ENCODE measurements at regions not wholly inside any gene's neighbourhood (a gene's known extent, or its start where the extent isn't known, plus 50 kb on each side); places are given as distances from the start of the nearest gene placed in this dataset.

DNA sequence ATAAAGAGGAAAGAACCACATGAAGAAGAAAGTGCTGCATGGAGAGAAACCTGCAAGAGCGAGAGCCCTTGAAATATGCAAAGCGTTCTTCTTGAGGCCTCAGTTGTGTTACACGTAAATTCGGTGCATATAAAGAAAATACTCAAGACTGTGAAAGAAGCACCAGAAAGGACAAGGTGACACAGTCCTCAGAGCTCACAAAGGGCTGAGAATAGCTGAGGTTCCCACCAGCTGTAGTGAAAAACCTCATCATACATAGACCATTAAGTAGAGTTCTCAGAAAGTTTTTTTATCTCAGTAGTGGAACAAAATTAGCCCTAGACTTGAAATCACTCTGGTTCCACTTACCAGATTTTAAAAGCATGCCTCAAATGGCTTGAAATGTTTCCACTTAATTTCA lies 980.7 kb upstream of the CRIM1 start:
- H3K27ac Mint-ChIP-seq: no peak overlapping the region
- Histone ChIP-seq H3K4me3 (no peak overlapping the region), H3K79me2 (ENCODE audit: low read depth) (no peaks in the 10 kb centered on the region), H3K36me3 (no peaks in the 10 kb centered on the region), H3K27ac (no peak overlapping the region), H3K9me3 (ENCODE audit: low read depth) (no peaks in the 10 kb centered on the region), H3K27me3 (no peaks in the 10 kb centered on the region), H3F3A (ENCODE audit: low read depth) (no peaks in the 10 kb centered on the region), H3K9ac (no peak overlapping the region), H3K4me2 (no peak overlapping the region), H4K20me1 (ENCODE audit: low read depth) (no peaks in the 10 kb centered on the region), H3K4me1 (no peaks in the 10 kb centered on the region), H2AFZ (replicated peaks) (no peak overlapping the region)
- TF ChIP-seq, protein P1, sequence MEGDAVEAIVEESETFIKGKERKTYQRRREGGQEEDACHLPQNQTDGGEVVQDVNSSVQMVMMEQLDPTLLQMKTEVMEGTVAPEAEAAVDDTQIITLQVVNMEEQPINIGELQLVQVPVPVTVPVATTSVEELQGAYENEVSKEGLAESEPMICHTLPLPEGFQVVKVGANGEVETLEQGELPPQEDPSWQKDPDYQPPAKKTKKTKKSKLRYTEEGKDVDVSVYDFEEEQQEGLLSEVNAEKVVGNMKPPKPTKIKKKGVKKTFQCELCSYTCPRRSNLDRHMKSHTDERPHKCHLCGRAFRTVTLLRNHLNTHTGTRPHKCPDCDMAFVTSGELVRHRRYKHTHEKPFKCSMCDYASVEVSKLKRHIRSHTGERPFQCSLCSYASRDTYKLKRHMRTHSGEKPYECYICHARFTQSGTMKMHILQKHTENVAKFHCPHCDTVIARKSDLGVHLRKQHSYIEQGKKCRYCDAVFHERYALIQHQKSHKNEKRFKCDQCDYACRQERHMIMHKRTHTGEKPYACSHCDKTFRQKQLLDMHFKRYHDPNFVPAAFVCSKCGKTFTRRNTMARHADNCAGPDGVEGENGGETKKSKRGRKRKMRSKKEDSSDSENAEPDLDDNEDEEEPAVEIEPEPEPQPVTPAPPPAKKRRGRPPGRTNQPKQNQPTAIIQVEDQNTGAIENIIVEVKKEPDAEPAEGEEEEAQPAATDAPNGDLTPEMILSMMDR (IDR thresholded peaks at IDR 0.05): no peak
- no peak for TF ChIP-seq EZH2 (IDR thresholded peaks at IDR 0.05)
- TF ChIP-seq EZH2phosphoT487 (IDR thresholded peaks at IDR 0.05): no peak
- no peak overlapping the region for H3K4me3 Mint-ChIP-seq
- no peak for DNase-seq (ENCODE audit: low spot score)
- H3K4me1 Mint-ChIP-seq: peaks cover 10% of the 10 kb centered on the region
- H3K36me3 Mint-ChIP-seq: no peaks in the 10 kb centered on the region
- peaks cover 8% of the 10 kb centered on the region for H3K9me3 Mint-ChIP-seq
- no peaks in the 10 kb centered on the region for H3K27me3 Mint-ChIP-seq (ENCODE audit: insufficient read depth, low read depth)

DNA sequence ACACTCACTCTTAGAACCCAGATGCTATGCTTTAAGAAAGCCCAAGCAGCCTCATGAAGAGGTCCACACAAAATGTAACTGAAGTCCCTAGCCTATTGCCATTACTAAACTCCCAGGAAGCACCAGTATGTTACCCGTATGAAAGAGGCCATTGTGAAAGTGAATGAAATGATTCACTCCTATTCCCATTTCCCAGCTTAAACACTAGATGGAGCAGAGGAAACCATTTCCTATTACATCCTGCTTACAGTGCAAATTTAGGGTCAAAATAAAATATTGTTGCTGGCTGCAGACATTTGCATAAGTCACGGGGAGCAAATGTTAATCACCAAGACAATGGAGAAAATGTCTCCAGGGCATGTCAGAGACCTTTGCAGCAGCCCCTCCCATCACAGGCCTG lies 989.7 kb upstream of the CRIM1 start:
- Histone ChIP-seq H3F3A (ENCODE audit: low read depth) (no peaks in the 10 kb centered on the region), H3K4me3 (no peak overlapping the region), H3K4me1 (no peaks in the 10 kb centered on the region), H3K9ac (no peak overlapping the region), H3K79me2 (ENCODE audit: low read depth) (no peaks in the 10 kb centered on the region), H3K36me3 (no peaks in the 10 kb centered on the region), H3K9me3 (ENCODE audit: low read depth) (no peaks in the 10 kb centered on the region), H3K4me2 (no peak overlapping the region), H4K20me1 (ENCODE audit: low read depth) (no peaks in the 10 kb centered on the region), H3K27me3 (no peaks in the 10 kb centered on the region), H2AFZ (replicated peaks) (no peak overlapping the region), H3K27ac (no peak overlapping the region)
- H3K4me3 Mint-ChIP-seq: no peak overlapping the region
- H3K36me3 Mint-ChIP-seq: no peaks in the 10 kb centered on the region
- TF ChIP-seq EZH2phosphoT487 (IDR thresholded peaks at IDR 0.05) (no peak), EZH2 (IDR thresholded peaks at IDR 0.05) (no peak)
- TF ChIP-seq, protein P1 (IDR thresholded peaks at IDR 0.05): no peak
- no peak overlapping the region for H3K27ac Mint-ChIP-seq
- no peaks in the 10 kb centered on the region for H3K27me3 Mint-ChIP-seq (ENCODE audit: insufficient read depth, low read depth)
- no peak for DNase-seq (ENCODE audit: low spot score)
- no peaks in the 10 kb centered on the region for H3K4me1 Mint-ChIP-seq
- peaks cover 2% of the 10 kb centered on the region for H3K9me3 Mint-ChIP-seq

DNA sequence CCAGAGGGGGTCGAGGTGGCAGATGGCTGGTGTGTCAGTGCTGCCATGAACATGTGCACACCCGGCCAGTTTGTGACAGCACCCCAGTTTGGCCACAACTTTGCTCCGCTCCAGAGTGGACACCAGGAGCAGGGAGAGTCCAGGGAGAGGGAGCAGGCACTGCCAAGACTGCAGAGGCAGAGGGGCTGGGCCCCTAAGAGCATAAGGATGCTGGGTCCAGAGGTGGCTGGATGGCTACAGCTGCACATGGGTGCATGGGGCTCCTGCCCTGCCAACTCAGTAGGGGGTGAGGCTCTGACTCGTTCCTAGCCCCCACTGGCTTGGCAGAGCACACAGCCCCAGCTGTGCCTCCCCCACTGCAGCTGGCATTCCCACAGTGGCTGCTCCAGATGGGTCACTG lies 999.2 kb upstream of the CRIM1 start:
- H3K4me1 ChIP-seq: no peaks in the 10 kb centered on the region

More for the DNA sequence above, 999.2 kb upstream of the CRIM1 start:
- H2AFZ ChIP-seq (replicated peaks): no peak overlapping the region
- TF ChIP-seq EZH2phosphoT487 (IDR thresholded peaks at IDR 0.05) (no peak), EZH2 (IDR thresholded peaks at IDR 0.05) (no peak)
- TF ChIP-seq, protein P1 (IDR thresholded peaks at IDR 0.05): no peak
- no peaks in the 10 kb centered on the region for H3K36me3 ChIP-seq
- no peak overlapping the region for H3K4me2 ChIP-seq
- no peaks in the 10 kb centered on the region for H4K20me1 ChIP-seq (ENCODE audit: low read depth)
- no peaks in the 10 kb centered on the region for H3K36me3 Mint-ChIP-seq
- H3K4me3 ChIP-seq: no peak overlapping the region
- H3K79me2 ChIP-seq (ENCODE audit: low read depth): no peaks in the 10 kb centered on the region
- no peaks in the 10 kb centered on the region for H3F3A ChIP-seq (ENCODE audit: low read depth)
- no peaks in the 10 kb centered on the region for H3K4me1 Mint-ChIP-seq
- no peak overlapping the region for H3K27ac Mint-ChIP-seq
- no peaks in the 10 kb centered on the region for H3K27me3 ChIP-seq
- no peak overlapping the region for H3K4me3 Mint-ChIP-seq
- no peak overlapping the region for H3K27ac ChIP-seq
- DNase-seq (ENCODE audit: low spot score): no peak
- H3K9me3 Mint-ChIP-seq: peaks cover 2% of the 10 kb centered on the region
- H3K9ac ChIP-seq: no peak overlapping the region
- no peaks in the 10 kb centered on the region for H3K27me3 Mint-ChIP-seq (ENCODE audit: insufficient read depth, low read depth)
- H3K9me3 ChIP-seq (ENCODE audit: low read depth): no peaks in the 10 kb centered on the region

Measured in neural progenitor cell (in vitro differentiated cells).